K562 (cell line): ENCODE measurements at regions not wholly inside any gene's neighbourhood (a gene's known extent, or its start where the extent isn't known, plus 50 kb on each side); places are given as distances from the start of the nearest gene placed in this dataset.

Experiments used
- ATAC-seq: fragments of 200-7000 bp; cut with Tn5 transposase; 3 replicates; pipeline ENCODE4 v1.9.1; 2020; ENCODE audit warnings: moderate library complexity
- BruUV-seq: library from RNA; stranded (reverse); fragments of 400-500 nt; replicated peaks from 2 replicates; lab custom pipeline; 2021; lab: Mats Ljungman, UMichigan
- CTCF ChIA-PET: fragments of 300-600 bp; formaldehyde crosslinking; extraction: SDS; loops from one replicate; lab custom pipeline; 2021; ENCODE audit warnings: low intra/inter-chr PET ratio; lab: Yijun Ruan, JAX
- POLR2A ChIA-PET: fragments of 300-600, 350-650 bp; sonication (Branson Sonifier 250); formaldehyde crosslinking; extraction: SDS; loops from one replicate; lab custom pipeline; 2021; ENCODE audit warnings: antibody characterized with exemption, inconsistent platforms; lab: Yijun Ruan, JAX
- DNase-seq, 4 experiments: peaks; one replicate each; pipeline versions ENCODE4 v3.0.0 to v3.0.0-alpha.2; 2011 to 2018; ENCODE audit warnings: low spot score in 3 of 4, mixed read lengths in 3 of 4; ENCODE audit errors: extremely low read depth in 1 of 4
- FAIRE-seq: peaks from 2 replicates; lab custom pipeline; 2011; peaks lifted over from hg19 to GRCh38; lab: Jason Lieb, UNC
- H2AFZ ChIP-seq: 2 replicates; pipeline ENCODE4 v1.6.0; 2011; ENCODE audit warnings: low read depth, low read length, control low read depth, inconsistent platforms
- H3K27ac ChIP-seq: fragments of 200-600 bp; 3 replicates; pipeline ENCODE4 v1.8.0; 2011; ENCODE audit warnings: low read depth, mild to moderate bottlenecking, control low read depth, inconsistent platforms, low read length, moderate library complexity, mixed read lengths; ENCODE audit errors: extremely low read depth
- H3K27me3 ChIP-seq, 2 experiments: fragments of 300-600 bp in 1 of 2; 2 replicates in 1 of 2; 3 replicates in 1 of 2; pipeline versions ENCODE4 v1.6.0 to v1.8.0; 2011; ENCODE audit warnings: inconsistent platforms in 2 of 2, low read length in 2 of 2, mild to moderate bottlenecking in 1 of 2, mixed read lengths in 1 of 2, moderate library complexity in 1 of 2; ENCODE audit not compliant: control insufficient read depth in 2 of 2, insufficient read depth in 2 of 2
- H3K36me3 ChIP-seq: fragments of 300-600 bp; 3 replicates; pipeline ENCODE4 v1.8.0; 2011; ENCODE audit warnings: mild to moderate bottlenecking, low read length, inconsistent platforms; ENCODE audit not compliant: control insufficient read depth, insufficient read depth
- H3K4me1 ChIP-seq, 2 experiments: fragments of 200-600 bp in 1 of 2; replicated peaks in 1 of 2; 2 replicates in 1 of 2; 3 replicates in 1 of 2; pipeline versions ENCODE4 v1.5.1 to v1.8.0; 2011; ENCODE audit warnings: inconsistent platforms in 2 of 2, low read length in 2 of 2, mild to moderate bottlenecking in 1 of 2, mixed read lengths in 1 of 2, moderate library complexity in 1 of 2; ENCODE audit not compliant: control insufficient read depth in 2 of 2, insufficient read depth in 2 of 2
- H3K4me2 ChIP-seq: 2 replicates; pipeline ENCODE4 v1.6.1; 2011; ENCODE audit warnings: low read length, control low read depth, inconsistent platforms, mixed read lengths; ENCODE audit not compliant: insufficient read depth
- H3K4me3 ChIP-seq: fragments of 200-600 bp; sonication (generic), shearing (Covaris generic); 2 replicates; pipeline ENCODE4 v1.5.1; 2016; ENCODE audit warnings: control low read depth, inconsistent platforms
- H3K79me2 ChIP-seq: fragments of 200-600 bp; 3 replicates; pipeline ENCODE4 v1.8.0; 2011; ENCODE audit warnings: low read length, inconsistent platforms; ENCODE audit not compliant: control insufficient read depth, insufficient read depth
- H3K9ac ChIP-seq, 2 experiments: 2 replicates each; pipeline versions ENCODE4 v1.6.0 to v1.6.1; 2011; ENCODE audit warnings: low read depth in 2 of 2, low read length in 2 of 2, control low read depth in 1 of 2, inconsistent platforms in 1 of 2, mild to moderate bottlenecking in 1 of 2, mixed read lengths in 1 of 2; ENCODE audit not compliant: insufficient read depth in 1 of 2
- H3K9me1 ChIP-seq: one replicate; pipeline ENCODE4 v1.6.0; 2011; ENCODE audit warnings: inconsistent platforms, mild to moderate bottlenecking, low read length, moderate library complexity; ENCODE audit not compliant: control insufficient read depth, insufficient read depth
- H3K9me3 ChIP-seq: replicated peaks from 2 replicates; pipeline ENCODE4 v1.5.1; 2011; ENCODE audit warnings: low read depth, low read length, inconsistent platforms; ENCODE audit not compliant: control insufficient read depth, insufficient read depth
- H4K20me1 ChIP-seq: replicated peaks from 2 replicates; pipeline ENCODE4 v1.6.1; 2011; ENCODE audit warnings: low read length, inconsistent platforms, mixed read lengths; ENCODE audit not compliant: control insufficient read depth, insufficient read depth
- CCNT2 ChIP-seq: IDR thresholded peaks from 2 replicates; pipeline ENCODE4 v1.6.1; 2011; ENCODE audit warnings: borderline replicate concordance, low read depth, mild to moderate bottlenecking, moderate library complexity, mixed read lengths, low read length; ENCODE audit not compliant: insufficient read length; ENCODE audit errors: extremely low read depth
- CHD2 ChIP-seq: IDR thresholded peaks from 2 replicates; pipeline ENCODE4 v1.6.1; 2011; ENCODE audit warnings: low read depth, low read length
- TCFL5 ChIP-seq: fragments of 250-450 bp; sonication (Bioruptor Pico); conservative IDR thresholded peaks from 2 replicates; pipeline ENCODE4 v1.6.1; 2021; ENCODE audit warnings: mild to moderate bottlenecking, moderate library complexity, matching md5 sums
- TRIM24 ChIP-seq, 2 experiments: fragments of 450-650 bp; IDR thresholded peaks; 2 replicates each; pipeline ENCODE4 v1.6.1; 2016
- ZNF780A ChIP-seq: fragments of 250-450 bp; sonication (Bioruptor Pico); IDR thresholded peaks from 2 replicates; pipeline ENCODE4 v1.5.0; 2021; ENCODE audit warnings: mild to moderate bottlenecking
- WGBS: fragments of 100-300 bp; shearing (Covaris generic); methylation state at CpG from one replicate; pipeline ENCODE4 v1.1.6; 2016; ENCODE audit warnings: low coverage, mixed read lengths; ENCODE audit not compliant: insufficient coverage; ENCODE audit errors: missing lambda C conversion rate; 5-methylcytosine and 5-hydroxymethylcytosine counted together
- in situ Hi-C: fragments of 300-500 bp; cut with MboI; formaldehyde crosslinking; loops from 4 replicates; pipeline ENCODE4 v1.15.0; 2018; ENCODE audit warnings: inconsistent platforms, mixed read lengths
- intact Hi-C: fragments of 100-400 bp; cut with micrococcal nuclease; formaldehyde crosslinking; loops from 2 replicates; pipeline ENCODE4 v1.14.2; 2022
- TF ChIP-seq, protein P1 (sequence below): sonication (generic); formaldehyde crosslinking; IDR thresholded peaks from 2 replicates; pipeline ENCODE4 v1.8.1; 2023; ENCODE audit warnings: missing genetic modification reagents, mild to moderate bottlenecking, borderline replicate concordance
- TF ChIP-seq, protein P2 (sequence below): fragments of 450-650 bp; IDR thresholded peaks from 2 replicates; pipeline ENCODE4 v1.7.1; 2018; ENCODE audit warnings: mild to moderate bottlenecking, low read depth; ENCODE audit not compliant: partially characterized antibody
- TF ChIP-seq, protein P3 (sequence below): sonication (generic); formaldehyde crosslinking; IDR thresholded peaks from 2 replicates; pipeline ENCODE4 v1.9.0; 2022; ENCODE audit warnings: mild to moderate bottlenecking, missing genetic modification reagents

GRCh38 chr6:169841907-169842606, 90.6 kb downstream of the ERMARD start:
- no peak overlapping the region for H3K27ac ChIP-seq
- H3K4me3 ChIP-seq: no peak overlapping the region
- H3K9ac ChIP-seq: no peak overlapping the region
- no peaks in the 10 kb centered on the region for H3K9me3 ChIP-seq
- no peak overlapping the region for H2AFZ ChIP-seq
- ATAC-seq (no peak), DNase-seq (no peak), FAIRE-seq (no peak)
- ChIA-PET POLR2A (interaction anchor here (0.6 to 2.5 kb wide), 3 partner anchors 10 to 20 kb away, joined by 3 to 8 read pairs (median 6); no protein-coding TSS in a partner anchor), CTCF (no interaction called here)
- no TSS peak for BruUV-seq
- TF ChIP-seq TCFL5 (CRISPR knock-in tag) (no peak), TRIM24 (IDR thresholded peaks at IDR 0.05) (no peak), CCNT2 (no peak), CHD2 (no peak), ZNF780A (no peak)
- TF ChIP-seq, protein P1, sequence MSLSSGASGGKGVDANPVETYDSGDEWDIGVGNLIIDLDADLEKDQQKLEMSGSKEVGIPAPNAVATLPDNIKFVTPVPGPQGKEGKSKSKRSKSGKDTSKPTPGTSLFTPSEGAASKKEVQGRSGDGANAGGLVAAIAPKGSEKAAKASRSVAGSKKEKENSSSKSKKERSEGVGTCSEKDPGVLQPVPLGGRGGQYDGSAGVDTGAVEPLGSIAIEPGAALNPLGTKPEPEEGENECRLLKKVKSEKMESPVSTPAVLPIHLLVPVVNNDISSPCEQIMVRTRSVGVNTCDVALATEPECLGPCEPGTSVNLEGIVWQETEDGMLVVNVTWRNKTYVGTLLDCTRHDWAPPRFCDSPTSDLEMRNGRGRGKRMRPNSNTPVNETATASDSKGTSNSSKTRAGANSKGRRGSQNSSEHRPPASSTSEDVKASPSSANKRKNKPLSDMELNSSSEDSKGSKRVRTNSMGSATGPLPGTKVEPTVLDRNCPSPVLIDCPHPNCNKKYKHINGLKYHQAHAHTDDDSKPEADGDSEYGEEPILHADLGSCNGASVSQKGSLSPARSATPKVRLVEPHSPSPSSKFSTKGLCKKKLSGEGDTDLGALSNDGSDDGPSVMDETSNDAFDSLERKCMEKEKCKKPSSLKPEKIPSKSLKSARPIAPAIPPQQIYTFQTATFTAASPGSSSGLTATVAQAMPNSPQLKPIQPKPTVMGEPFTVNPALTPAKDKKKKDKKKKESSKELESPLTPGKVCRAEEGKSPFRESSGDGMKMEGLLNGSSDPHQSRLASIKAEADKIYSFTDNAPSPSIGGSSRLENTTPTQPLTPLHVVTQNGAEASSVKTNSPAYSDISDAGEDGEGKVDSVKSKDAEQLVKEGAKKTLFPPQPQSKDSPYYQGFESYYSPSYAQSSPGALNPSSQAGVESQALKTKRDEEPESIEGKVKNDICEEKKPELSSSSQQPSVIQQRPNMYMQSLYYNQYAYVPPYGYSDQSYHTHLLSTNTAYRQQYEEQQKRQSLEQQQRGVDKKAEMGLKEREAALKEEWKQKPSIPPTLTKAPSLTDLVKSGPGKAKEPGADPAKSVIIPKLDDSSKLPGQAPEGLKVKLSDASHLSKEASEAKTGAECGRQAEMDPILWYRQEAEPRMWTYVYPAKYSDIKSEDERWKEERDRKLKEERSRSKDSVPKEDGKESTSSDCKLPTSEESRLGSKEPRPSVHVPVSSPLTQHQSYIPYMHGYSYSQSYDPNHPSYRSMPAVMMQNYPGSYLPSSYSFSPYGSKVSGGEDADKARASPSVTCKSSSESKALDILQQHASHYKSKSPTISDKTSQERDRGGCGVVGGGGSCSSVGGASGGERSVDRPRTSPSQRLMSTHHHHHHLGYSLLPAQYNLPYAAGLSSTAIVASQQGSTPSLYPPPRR (CRISPR knock-in tag): no peak
- TF ChIP-seq, protein P2, sequence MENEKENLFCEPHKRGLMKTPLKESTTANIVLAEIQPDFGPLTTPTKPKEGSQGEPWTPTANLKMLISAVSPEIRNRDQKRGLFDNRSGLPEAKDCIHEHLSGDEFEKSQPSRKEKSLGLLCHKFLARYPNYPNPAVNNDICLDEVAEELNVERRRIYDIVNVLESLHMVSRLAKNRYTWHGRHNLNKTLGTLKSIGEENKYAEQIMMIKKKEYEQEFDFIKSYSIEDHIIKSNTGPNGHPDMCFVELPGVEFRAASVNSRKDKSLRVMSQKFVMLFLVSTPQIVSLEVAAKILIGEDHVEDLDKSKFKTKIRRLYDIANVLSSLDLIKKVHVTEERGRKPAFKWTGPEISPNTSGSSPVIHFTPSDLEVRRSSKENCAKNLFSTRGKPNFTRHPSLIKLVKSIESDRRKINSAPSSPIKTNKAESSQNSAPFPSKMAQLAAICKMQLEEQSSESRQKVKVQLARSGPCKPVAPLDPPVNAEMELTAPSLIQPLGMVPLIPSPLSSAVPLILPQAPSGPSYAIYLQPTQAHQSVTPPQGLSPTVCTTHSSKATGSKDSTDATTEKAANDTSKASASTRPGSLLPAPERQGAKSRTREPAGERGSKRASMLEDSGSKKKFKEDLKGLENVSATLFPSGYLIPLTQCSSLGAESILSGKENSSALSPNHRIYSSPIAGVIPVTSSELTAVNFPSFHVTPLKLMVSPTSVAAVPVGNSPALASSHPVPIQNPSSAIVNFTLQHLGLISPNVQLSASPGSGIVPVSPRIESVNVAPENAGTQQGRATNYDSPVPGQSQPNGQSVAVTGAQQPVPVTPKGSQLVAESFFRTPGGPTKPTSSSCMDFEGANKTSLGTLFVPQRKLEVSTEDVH: no peak
- TF ChIP-seq, protein P3, sequence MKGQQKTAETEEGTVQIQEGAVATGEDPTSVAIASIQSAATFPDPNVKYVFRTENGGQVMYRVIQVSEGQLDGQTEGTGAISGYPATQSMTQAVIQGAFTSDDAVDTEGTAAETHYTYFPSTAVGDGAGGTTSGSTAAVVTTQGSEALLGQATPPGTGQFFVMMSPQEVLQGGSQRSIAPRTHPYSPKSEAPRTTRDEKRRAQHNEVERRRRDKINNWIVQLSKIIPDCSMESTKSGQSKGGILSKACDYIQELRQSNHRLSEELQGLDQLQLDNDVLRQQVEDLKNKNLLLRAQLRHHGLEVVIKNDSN (CRISPR knock-in tag): no peak
- H4K20me1 ChIP-seq: no peaks in the 10 kb centered on the region; the same call in 1 of the 2 replicates
- in situ Hi-C loops (no loop called here), intact Hi-C loops (no loop called here)
- no peak overlapping the region for H3K4me2 ChIP-seq
- H3K36me3 ChIP-seq: no peaks in the 10 kb centered on the region
- under 1% methylated on average over 13 of the region's 13 CpGs for WGBS
- H3K4me1 ChIP-seq: peaks cover 0 to 13% of the 10 kb centered on the region in 2 experiments; a peak in 1 of 5 replicates
- no peaks in the 10 kb centered on the region for H3K79me2 ChIP-seq
- H3K9me1 ChIP-seq: no peaks in the 10 kb centered on the region
- H3K27me3 ChIP-seq: peaks cover 45 to 77% of the 10 kb centered on the region in 2 experiments
